GM21528 (cell line): ENCODE measurements at regions not wholly inside any gene's neighbourhood (a gene's known extent, or its start where the extent isn't known, plus 50 kb on each side); places are given as distances from the start of the nearest gene placed in this dataset.
"Not testable (repeated sequence)": the region's sequence is repeated elsewhere in the genome, so short reads cannot be mapped to it uniquely, and the experiment has no call there.

ENCODE experiments used
- ATAC-seq: cut with Tn5 transposase; IDR thresholded peaks from one replicate; pipeline ENCODE4 v1.9.1; 2021; ENCODE audit warnings: mild to moderate bottlenecking, moderate library complexity; ENCODE audit not compliant: unreplicated experiment, low FRiP score

DNA sequence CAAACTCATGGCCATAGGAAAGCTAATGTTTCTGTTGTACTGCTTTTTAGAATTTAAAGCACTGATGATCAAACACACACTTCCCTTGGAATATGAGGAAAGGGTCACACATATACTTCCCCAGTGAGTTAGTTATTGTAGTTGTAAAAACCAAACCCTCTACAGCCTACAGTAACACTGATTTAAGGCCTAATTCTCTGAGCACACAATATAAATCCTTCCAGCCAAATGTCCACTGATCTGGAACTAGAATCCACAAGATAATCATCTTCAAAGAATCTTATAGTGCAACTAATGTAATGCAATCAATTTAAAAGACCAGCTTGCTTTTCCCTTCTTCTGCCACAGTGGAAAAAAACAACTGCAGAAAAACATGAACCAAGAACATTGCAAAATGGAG is 219.3 kb downstream of the CAAP1 start:
- no peak for ATAC-seq

- ATAC-seq = no peak
Observed at GRCh38 chr9:26669701-26670670, 222.6 kb downstream of the CAAP1 start.

GRCh38 chr9:26667882-26668281 is 224.7 kb downstream of the CAAP1 start:
- ATAC-seq = no peak

DNA sequence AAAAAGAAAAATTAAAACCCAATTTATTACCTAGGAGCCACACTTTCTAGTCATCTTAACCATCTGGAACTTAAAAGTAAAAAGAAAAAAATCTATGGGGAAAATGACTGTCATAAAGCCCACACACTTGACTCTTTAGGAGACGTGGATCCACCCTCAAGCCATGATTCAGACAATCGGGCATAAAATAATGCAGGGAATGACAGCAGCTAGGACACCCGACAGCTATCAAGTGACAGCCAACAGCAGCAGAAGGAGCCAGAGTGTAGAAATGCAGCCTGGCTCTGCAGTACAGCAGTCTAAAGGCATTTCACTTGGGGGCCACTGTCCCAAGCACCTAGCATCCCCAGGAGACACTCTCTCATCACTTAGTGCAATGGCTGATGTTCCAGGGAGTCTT is 226.9 kb downstream of the CAAP1 start:
- ATAC-seq = no peak

GRCh38 chr9:26664087-26664773 is 228.4 kb downstream of the CAAP1 start:
- not testable (repeated sequence) for ATAC-seq

GRCh38 chr9:26662476-26662875 is 230.1 kb downstream of the CAAP1 start:
- ATAC-seq = no peak

GRCh38 chr9:26658476-26658875 is 234.1 kb downstream of the CAAP1 start:
- no peak for ATAC-seq

GRCh38 chr9:26657958-26658357 is 234.6 kb downstream of the CAAP1 start:
- no peak for ATAC-seq

- no peak for ATAC-seq
Observed at GRCh38 chr9:26656003-26656870, 236.4 kb downstream of the CAAP1 start.

GRCh38 chr9:26655166-26655565 is 237.4 kb downstream of the CAAP1 start:
- ATAC-seq = no peak

DNA sequence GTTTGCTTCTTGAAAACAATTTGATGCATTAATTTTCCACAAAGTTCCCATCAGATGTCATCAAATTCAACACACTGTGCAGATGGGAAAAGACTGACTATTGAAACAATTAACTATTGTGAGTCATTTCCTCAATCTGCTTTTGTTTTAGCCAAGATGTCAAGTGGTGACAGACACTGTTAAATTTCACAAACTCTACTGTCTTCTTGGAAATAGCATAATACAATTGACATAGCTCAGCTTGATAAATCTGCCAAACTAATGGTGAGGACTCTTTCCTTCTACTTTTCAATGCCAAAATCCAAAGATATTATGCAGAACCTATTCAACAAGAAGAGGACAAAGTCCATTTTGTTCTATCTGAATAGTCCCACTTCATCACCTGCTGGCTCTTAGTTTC is 242.3 kb downstream of the CAAP1 start:
- no peak for ATAC-seq

GRCh38 chr9:26643826-26644225 is 248.8 kb downstream of the CAAP1 start:
- no peak for ATAC-seq

GRCh38 chr9:26639761-26640160 is 252.8 kb downstream of the CAAP1 start:
- no peak for ATAC-seq

DNA sequence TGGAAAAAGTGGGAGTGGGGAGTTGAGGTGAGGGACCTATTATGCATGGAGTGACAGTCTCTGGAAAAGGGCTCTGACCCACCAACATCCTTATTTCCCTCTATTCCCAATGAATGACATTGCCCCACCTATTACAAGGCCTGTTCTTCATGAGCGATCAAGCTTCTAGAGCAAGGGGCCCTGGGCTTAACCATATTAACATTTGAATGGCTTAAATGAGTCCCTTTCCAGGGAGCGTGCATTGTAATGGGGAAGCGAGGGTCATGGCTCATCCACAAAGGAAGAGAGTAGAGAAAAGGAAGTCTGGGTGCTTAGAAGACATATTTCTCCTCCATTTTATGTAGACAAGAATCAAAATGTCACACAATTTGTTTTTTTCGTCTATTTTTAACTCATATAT is 255.5 kb downstream of the CAAP1 start:
- ATAC-seq = no peak

DNA sequence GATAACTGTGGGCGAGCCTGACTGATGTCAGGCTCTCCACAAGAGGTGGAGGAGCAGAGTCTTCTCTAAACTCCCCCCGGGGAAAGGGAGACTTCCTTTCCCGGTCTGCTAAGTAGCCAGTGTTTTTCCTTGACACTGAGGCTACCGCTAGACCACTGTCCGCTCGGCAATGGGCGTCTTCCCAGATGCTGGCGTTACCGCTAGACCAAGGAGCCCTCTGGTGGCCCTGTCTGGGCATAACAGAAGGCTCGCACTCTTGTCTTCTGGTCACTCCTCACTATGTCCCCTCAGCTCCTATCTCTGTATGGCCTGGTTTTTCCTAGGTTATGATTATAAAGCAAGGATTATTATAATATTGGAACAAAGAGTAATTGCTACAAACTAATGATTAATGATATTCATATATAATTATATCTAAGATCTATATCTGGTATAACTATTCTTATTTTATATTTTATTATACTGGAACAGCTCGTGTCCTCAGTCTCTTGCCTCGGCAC is 278.7 kb downstream of the CAAP1 start:
- ATAC-seq = not testable (repeated sequence)

GRCh38 chr9:26612211-26612610 is 280.4 kb downstream of the CAAP1 start:
- no peak for ATAC-seq

- no peak for ATAC-seq
Observed at GRCh38 chr9:26606756-26607155, 285.8 kb downstream of the CAAP1 start.

- no peak for ATAC-seq
Observed at GRCh38 chr9:26605367-26605766, 287.2 kb downstream of the CAAP1 start.

DNA sequence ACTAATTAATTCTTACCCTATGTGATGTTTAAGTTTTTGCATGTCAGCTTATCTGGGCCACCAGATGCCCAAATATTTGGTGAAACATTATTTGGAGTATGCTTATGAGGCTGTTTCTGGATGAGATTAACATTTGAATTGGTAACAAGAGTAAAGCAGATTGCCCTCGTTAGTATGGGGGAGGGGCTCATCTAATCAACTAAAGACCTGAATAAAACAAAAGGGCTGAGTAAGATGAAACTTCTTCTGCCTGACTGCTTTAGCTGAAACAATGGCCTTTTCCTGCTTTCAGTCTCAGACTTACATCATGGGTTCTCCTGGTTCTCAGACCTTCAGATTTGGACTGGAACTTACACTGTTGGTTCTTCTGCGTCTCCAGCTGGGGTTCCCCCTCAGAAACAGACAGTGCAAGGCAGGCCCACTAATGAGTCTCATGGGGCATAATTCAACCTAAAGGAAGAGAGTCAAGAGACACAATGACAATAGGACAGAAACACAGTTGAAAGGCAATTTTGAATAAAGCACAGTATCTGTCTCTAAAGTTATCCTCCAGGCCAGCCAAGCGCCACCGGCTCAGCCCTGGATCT is 288.4 kb downstream of the CAAP1 start:
- ATAC-seq = no peak

DNA sequence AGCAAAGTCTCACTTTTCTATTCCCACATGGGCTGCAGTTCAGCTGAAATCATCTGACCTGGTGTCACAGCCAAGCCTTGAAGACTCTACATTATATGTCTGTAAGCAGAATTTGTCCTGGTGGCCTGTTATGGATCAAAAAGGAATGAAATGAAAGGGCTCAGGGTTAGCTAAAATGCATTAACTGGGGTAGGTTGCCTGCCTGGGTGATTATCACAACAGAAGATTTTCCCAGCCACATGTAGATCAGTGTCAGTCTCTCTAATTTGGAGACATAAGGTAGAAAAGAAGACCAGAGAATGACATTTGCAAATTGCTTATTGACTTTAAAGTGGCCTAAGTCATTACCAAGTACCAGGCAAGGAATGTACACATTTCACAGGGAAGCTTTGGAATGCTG is 289.0 kb downstream of the CAAP1 start:
- ATAC-seq = no peak
